ENCODE measurements at regions not wholly inside any gene's neighbourhood (a gene's known extent, or its start where the extent isn't known, plus 50 kb on each side); places are given as distances from the start of the nearest gene placed in this dataset.

- intact Hi-C loops (cut with micrococcal nuclease; ENCODE audit: unreplicated experiment) (no loop called here), in situ Hi-C loops (cut with HindIII; ENCODE audit: extremely low pct_ligation_motif_present, low pct_unique_long_range_greater_than_20kb) (loop anchor here (25.0 kb wide), 1 partner anchor 256 kb away; no protein-coding TSS in a partner anchor)
- ChIA-PET CTCF (ENCODE audit: low intra/inter-chr PET ratio, low total read pairs) (no interaction called here), POLR2A (no interaction called here)
- no peak overlapping the region for H2AFZ ChIP-seq (ENCODE audit: low read length)
- no peaks in the 10 kb centered on the region for H3K36me3 ChIP-seq (replicated peaks in 1 of 2; ENCODE audit: control insufficient read depth in 1 of 2, insufficient read depth in 2 of 2, low read length in 2 of 2)
- peaks cover 32% of the 10 kb centered on the region for H3K79me2 ChIP-seq (ENCODE audit: insufficient read depth, low read length)
- H3K27me3 ChIP-seq (ENCODE audit: control insufficient read depth in 1 of 2, insufficient read depth in 2 of 2, low read length in 2 of 2): no peaks in the 10 kb centered on the region
- H3K4me2 ChIP-seq (ENCODE audit: low read depth, low read length): peak overlapping the region; percentile 77
- BruUV-seq (replicated peaks): no TSS peak
- TF ChIP-seq ZNF530 (CRISPR knock-in tag; IDR thresholded peaks at IDR 0.05; ENCODE audit: low read depth) (no peak), SETDB1 (CRISPR knock-in tag; IDR thresholded peaks at IDR 0.05; ENCODE audit: borderline replicate concordance) (no peak), ZNF75D (CRISPR knock-in tag; IDR thresholded peaks at IDR 0.05; ENCODE audit: borderline replicate concordance) (no peak), TAF15 (IDR thresholded peaks at IDR 0.05; ENCODE audit: low read depth, low read length, poor library complexity, severe bottlenecking) (no peak), ZNF292 (CRISPR knock-in tag; IDR thresholded peaks at IDR 0.05; ENCODE audit: borderline replicate concordance, low read depth) (no peak), AKAP8 (CRISPR knock-in tag; IDR thresholded peaks at IDR 0.05) (no peak), SATB2 (CRISPR knock-in tag; IDR thresholded peaks at IDR 0.05) (no peak), ZNF160 (CRISPR knock-in tag; IDR thresholded peaks at IDR 0.05) (no peak), ZNF891 (CRISPR knock-in tag; IDR thresholded peaks at IDR 0.05) (no peak)
- TF ChIP-seq, protein P1, sequence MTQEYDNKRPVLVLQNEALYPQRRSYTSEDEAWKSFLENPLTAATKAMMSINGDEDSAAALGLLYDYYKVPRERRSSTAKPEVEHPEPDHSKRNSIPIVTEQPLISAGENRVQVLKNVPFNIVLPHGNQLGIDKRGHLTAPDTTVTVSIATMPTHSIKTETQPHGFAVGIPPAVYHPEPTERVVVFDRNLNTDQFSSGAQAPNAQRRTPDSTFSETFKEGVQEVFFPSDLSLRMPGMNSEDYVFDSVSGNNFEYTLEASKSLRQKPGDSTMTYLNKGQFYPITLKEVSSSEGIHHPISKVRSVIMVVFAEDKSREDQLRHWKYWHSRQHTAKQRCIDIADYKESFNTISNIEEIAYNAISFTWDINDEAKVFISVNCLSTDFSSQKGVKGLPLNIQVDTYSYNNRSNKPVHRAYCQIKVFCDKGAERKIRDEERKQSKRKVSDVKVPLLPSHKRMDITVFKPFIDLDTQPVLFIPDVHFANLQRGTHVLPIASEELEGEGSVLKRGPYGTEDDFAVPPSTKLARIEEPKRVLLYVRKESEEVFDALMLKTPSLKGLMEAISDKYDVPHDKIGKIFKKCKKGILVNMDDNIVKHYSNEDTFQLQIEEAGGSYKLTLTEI (CRISPR knock-in tag; conservative IDR thresholded peaks at IDR 0.05): no peak
- TF ChIP-seq, protein P2, sequence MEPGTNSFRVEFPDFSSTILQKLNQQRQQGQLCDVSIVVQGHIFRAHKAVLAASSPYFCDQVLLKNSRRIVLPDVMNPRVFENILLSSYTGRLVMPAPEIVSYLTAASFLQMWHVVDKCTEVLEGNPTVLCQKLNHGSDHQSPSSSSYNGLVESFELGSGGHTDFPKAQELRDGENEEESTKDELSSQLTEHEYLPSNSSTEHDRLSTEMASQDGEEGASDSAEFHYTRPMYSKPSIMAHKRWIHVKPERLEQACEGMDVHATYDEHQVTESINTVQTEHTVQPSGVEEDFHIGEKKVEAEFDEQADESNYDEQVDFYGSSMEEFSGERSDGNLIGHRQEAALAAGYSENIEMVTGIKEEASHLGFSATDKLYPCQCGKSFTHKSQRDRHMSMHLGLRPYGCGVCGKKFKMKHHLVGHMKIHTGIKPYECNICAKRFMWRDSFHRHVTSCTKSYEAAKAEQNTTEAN (CRISPR knock-in tag; conservative IDR thresholded peaks at IDR 0.05): no peak
- no peaks in the 10 kb centered on the region for H4K20me1 ChIP-seq (ENCODE audit: insufficient read depth, low read length)
- DNase-seq (ENCODE audit: low spot score): no peak
- no peak for ATAC-seq
- no peaks in the 10 kb centered on the region for H3K9me3 ChIP-seq (ENCODE audit: low read length)
- H3K9ac ChIP-seq (ENCODE audit: insufficient read depth, low read depth, low read length): peak overlapping the region; percentile 68
- H3K4me3 ChIP-seq (replicated peaks in 1 of 3; ENCODE audit: insufficient read depth in 1 of 3, low read depth in 2 of 3, low read length in 3 of 3): peak overlapping the region; percentile 55 to 62 (median 57); a peak in 4 of 6 replicates
- FAIRE-seq: no peak
- WGBS (ENCODE audit: low lambda C conversion rate): 61% methylated on average over 6 of the region's 6 CpGs
- peaks cover 29% of the 10 kb centered on the region for H3K4me1 ChIP-seq (ENCODE audit: insufficient read depth, low read length)
- H3K27ac ChIP-seq (ENCODE audit: extremely low read length, insufficient read depth, low read length): no peak overlapping the region
Measured at GRCh38 chrX:45768666-45769236, 568.1 kb upstream of the DIPK2B start.
